ENCODE measurements at regions not wholly inside any gene's neighbourhood (a gene's known extent, or its start where the extent isn't known, plus 50 kb on each side); places are given as distances from the start of the nearest gene placed in this dataset.
"Not testable (repeated sequence)": the region's sequence is repeated elsewhere in the genome, so short reads cannot be mapped to it uniquely, and the experiment has no call there.

DNA sequence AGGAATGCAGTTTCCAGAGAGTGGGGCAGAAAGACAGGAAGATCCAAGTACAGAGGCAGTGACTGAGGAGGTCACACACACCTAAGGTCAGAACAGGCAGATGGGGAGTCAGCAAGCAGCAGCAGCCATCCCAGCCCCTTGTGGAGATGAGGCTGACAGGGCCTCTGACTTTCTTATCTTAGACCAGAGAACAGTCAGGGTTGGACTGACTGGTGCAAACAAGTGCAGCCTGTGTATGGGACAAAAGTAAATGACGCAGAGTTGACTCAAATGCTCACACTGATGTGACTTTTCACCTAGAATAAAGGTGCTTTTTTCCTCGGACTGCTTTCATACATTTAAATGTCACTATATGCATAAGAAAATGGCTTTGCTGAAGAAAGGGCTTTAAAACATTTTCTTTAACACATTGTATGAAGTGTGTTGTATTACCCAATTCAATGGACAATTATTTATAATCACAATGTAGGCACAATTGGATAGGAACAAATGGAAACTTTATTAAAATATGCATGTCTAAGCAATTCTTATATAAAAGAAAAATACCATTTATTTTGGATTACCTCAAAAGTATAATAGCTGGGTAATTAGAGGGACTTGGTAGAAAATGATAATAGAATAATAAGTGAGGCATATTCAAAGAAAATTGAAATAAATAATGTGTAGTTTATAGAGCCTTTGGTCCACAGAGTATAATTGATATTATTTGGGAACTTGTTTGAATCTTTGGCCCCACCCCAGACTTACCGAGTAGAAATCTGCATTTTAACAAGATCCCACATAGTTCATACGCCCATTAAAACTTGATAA lies 1321.5 kb upstream of the CELF4 start:
- DNase-seq (ENCODE audit: low read depth, low spot score): no peak

DNA sequence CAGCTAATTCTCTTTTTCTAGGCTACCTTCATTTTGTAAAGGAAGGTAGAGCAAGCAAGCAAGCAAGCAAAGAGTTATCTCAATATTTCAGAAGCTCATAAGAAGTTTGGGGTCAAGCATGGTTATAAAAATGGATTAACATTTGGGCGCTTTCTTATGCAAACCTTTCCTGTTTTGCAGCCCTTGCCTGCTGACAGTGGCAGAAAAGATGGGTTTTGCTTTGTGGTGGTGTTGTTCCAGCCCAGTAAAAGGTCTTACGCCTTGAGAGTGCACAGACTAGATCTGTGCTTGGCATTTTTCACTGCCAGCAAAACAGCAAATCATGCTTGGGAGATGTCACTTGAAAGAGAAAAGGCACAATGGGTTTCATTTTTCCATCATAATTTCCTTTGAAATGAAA lies 1320.6 kb upstream of the CELF4 start:
- no peak for DNase-seq (ENCODE audit: low read depth, low spot score)

DNA sequence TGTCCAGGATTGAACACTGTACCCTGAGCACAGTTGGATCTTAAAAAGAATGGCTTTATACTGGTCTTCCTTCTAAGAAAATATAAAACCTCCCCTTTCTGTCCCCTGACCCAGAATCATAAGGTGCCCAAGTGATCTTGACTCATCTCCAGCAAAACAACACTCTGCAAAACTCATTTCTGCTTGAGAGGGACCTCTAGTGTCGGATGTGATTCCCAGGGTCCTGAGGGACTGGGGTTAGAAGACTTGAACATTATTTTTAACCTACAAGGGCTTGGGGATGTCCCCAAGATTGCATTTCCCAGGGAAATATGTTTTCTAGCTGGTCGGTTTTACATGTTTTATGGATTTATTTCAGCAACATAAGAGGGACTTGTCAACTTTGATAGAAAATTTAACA lies 1318.5 kb upstream of the CELF4 start:
- DNase-seq (ENCODE audit: low read depth, low spot score): no peak

DNA sequence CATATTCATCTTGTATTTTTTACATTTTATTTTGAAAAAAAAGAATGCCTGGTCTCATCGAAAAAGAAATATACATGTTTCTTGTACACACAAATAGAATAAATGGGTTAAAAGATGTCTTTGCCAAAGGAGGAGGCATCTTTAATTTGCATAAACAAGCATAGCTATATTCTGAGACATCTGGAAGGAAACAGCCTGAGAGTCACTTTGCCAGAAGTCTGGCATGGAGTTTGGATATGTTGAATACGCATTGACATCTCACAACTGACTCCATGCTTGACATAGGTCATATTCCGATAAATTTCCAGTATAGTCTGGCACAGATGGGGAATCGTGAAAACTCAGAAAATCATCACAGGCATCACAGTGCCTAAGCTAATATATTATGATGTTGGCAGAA lies 1317.5 kb upstream of the CELF4 start:
- no peak for DNase-seq (ENCODE audit: low read depth, low spot score)

DNA sequence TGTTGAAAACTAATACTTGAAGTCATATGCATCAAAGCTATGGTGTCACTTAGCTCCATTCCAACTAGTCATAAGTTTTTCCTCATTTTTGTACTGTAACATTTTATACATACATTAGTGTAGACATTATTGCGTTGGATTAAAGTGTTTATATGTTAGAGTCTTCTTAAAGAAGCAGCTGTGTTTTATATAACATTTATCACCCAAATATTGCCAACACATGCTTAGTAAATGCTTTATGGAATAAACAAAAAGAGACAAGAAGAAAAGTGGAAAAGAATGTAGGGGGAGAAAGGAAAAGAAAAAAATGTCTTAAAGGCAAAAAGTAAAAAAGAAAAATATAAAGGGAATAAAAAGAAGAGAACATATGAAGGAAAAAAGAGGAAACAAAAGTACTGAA lies 1314.3 kb upstream of the CELF4 start:
- no peak for DNase-seq (ENCODE audit: low read depth, low spot score)

DNA sequence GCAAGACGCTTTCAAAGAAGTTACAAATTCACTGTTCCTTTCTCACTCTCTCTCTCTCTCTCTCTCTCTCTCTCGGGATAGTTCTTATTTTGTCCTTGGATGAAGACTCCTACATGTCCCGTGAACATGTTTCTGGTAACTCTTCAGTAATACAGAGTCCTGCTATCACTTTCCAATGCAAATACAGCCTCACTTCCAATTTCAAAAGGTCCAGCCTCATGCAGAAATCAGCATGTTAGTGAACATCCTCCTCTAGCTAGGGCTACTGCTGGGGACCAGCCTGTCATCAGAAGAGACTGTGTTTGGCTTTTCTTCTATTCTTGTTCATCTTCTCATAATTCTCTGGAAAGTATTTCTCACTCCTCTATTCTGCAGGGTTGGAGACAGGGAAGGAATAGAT lies 1306.7 kb upstream of the CELF4 start:
- DNase-seq (ENCODE audit: low read depth, low spot score): no peak

DNA sequence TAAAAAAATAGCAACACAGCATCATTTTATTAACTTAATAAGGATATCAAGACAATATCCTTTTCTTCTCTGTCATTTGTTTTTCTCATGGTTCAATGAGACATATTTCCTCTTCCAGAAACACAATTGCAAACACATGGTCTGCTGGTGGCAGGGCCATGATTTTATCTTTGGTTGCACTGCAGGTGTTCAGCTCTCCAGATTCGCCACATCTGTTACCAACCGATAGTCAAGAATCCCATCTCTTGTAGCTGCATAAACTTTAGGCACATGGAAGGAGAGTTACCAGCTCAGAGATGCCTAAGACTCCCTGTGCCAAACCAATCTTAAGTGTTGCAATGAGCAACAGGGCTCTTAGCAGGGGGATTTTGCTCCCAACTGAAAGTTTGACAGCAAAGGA lies 1303.2 kb upstream of the CELF4 start:
- DNase-seq (ENCODE audit: low read depth, low spot score): no peak

DNA sequence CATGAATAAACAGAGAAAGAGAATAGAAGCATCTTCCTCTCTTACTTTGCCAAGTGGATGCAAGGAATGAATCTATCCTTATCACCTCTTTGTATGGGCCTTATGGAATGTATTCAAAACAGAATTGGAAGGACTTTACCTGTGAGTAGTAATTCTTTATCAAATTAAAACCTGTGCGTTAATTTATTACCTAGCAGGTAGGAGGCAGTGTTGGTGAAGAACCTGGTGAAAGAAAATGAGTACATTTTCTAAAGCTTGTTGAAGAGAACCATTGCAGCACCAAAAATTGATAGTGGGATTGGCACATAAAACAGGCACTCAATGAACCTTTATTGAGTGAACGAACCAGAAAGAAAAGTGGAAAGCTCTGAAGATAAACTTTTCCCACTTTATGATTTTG lies 1302.1 kb upstream of the CELF4 start:
- no peak for DNase-seq (ENCODE audit: low read depth, low spot score)

DNA sequence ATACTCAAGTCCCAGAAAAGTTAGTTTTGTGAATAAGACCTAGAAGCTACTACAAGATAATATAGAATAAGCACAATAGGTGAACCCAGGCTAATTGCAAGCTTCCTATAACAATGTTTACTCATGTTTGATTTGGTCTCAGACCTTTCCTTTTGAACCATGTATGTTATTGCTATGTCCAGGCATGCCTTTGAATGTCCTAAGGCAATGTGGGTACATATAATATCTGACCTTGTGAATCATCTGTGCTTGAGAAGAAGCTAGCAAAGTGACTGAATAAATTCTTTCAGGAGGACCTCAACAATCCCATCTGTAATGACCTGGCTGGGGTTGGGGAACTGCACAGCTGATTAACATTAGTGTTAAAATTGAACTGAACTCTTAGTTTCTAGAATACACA lies 1285.9 kb upstream of the CELF4 start:
- DNase-seq (ENCODE audit: low read depth, low spot score): no peak

DNA sequence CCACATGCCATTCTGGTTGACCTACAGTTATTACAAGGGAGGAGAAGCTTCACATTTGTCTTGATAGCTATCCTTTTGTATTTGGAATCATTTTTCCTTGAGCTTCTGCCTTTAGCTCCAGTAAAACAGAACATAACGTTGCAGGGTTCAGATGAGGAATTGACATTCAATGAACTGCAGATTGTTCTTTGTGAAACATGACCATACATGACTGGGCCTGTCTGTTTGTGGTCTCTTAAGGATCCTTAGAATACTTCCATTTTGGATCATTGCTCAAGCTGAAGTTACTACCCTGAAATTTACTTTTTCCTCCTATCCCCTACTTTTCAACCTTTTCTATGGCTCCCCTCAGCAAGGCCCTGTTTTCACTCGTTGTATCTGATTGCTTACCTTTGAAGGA lies 1281.7 kb upstream of the CELF4 start:
- no peak for DNase-seq (ENCODE audit: low read depth, low spot score)

DNA sequence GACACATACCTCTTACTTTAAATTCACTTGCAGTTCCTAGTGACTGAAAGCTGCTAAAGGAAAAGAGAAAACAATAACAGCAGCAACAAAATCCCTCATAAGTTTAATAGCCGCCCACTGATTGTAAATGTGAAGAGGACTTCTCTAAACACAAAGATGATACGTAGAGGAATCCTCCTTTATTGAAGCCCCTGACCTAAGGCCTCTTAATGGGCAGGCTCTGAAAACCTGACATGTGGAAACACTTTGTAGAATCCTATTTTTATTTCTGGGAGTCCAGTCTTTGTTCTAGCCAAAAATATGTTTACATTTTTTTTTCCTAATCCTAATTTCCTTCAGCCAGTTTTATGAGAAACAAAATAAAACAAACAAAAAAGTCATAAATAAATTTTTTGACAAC lies 1277.7 kb upstream of the CELF4 start:
- DNase-seq (ENCODE audit: low read depth, low spot score): no peak

DNA sequence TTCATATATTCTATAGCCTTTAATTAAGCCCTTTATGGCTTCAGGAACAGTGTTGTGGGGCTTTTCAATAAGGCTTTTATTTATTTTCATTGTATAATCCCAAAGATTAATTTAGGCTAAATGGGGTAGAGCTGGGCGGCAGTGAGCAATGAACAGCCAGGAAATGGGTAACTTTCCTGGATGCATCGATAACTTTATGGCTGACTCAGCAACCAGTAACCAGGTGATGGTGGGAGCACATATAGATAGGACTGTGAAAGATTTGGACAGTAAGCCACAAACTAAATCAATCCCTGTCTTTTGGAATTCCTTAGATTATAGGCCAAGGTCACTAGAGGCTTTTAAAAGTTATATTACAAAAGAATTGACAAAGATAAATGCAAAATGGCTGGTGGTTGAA lies 1260.6 kb upstream of the CELF4 start:
- DNase-seq (ENCODE audit: low read depth, low spot score): no peak

DNA sequence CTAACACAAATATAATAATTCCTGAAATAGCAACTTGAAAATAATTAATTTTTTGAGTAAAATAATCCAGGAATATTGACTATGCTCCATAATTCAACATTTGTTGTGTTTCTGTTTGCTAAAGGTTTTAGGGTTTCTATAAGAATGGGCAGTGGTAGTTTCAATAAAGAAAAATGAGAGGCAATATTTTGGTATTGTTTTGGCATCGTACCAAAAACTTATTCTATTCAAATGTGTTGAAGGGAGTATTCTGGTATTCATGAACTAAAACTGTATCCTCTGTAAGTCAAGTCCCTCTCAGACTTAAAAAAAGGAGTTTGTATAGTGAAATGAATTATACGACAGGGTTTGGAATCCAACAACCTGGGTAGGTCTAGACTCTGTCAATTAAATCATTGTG lies 1245.6 kb upstream of the CELF4 start:
- no peak for DNase-seq (ENCODE audit: low read depth, low spot score)

DNA sequence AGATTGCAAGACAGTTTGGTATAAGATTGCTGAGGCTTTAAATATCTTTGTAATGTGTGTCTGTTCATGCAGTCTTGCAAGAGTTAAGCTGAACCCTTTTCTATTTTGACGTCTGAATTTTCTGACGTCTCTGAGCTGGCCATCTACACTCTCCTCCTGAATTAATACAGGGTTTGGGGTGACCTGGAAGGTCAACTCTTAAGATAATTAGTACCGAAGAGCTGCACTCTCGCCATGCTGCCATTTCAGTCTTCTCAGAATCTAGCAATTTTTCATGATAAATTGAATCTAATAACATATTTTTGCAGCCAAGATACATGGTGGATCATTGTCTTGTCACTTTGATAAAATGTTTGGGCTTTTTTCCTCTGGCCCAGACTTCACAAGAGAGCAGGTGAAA lies 1245.2 kb upstream of the CELF4 start:
- no peak for DNase-seq (ENCODE audit: low read depth, low spot score)

DNA sequence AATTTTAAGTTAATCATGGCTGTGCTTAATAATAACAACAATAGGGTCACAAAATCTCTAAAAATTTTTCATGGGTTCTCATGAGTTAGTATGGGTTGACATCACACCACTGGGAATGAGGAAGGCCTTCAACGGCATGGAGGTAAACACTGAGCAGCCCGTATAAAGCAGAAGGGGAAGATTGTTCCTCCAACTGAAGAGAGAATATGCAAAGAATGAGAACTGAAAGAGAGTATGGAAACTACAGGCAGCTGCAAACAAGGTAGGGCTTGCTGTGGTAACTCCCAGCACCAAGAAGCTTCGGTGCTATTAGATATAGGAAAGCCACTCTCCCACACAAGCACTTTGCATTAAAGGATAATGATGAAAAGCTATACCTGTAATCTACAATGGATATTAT lies 1242.3 kb upstream of the CELF4 start:
- DNase-seq (ENCODE audit: low read depth, low spot score): no peak

DNA sequence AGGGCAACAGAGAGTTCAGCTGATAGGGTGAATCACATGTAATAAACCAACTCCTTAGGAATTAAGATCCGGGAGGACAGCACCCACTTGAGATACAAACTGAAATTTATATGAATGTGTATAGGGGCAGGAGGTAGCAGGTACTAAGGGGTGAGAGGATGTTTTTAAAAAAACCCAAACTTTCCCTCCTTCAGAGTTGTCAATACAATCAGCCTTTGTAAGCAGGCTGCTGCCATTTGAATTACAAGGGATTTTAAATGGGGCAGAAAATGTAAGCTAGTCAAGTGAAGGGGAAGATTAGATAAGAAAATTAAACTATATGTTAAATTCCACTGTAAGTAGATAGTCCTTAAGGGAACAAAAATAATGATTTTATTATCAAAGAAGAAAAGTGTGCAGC lies 1239.7 kb upstream of the CELF4 start:
- no peak for DNase-seq (ENCODE audit: low read depth, low spot score)

DNA sequence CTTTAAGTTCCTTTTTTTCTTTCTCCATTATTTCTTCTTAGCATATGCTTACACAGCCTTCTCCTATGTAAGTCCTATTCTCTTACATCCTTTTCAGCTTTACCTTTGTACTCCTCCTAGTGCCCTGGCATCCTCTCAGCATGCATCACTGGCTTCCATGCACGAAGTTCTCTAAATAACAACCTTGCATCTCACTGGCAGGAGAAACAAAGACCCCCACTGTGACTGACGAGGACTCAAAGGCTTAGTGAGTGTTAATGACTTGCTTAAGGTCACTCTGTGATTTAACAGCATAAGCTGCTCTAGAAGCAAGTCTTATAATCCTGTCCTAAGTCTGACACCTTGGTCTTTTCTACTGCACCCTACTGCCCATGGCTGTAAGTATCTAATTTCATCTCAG lies 1236.0 kb upstream of the CELF4 start:
- DNase-seq (ENCODE audit: low read depth, low spot score): no peak

DNA sequence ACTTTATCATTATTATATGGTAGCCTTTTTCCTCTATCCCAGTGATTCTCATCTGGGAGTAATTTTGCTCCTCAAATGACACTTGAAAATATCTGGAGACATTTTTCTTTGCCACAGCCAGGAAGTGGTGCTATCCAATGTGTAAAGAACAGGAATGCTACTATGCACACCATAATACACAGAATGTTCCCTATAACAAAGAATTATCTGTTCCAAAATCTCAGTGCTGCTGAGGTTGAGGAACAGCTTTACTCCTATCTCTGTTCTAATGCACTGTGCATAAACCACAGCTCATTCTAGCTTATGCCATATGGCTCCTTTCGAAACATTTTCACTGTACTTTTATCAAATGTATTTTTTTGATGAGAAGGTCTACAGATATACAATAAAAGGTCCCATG lies 1231.2 kb upstream of the CELF4 start:
- no peak for DNase-seq (ENCODE audit: low read depth, low spot score)

DNA sequence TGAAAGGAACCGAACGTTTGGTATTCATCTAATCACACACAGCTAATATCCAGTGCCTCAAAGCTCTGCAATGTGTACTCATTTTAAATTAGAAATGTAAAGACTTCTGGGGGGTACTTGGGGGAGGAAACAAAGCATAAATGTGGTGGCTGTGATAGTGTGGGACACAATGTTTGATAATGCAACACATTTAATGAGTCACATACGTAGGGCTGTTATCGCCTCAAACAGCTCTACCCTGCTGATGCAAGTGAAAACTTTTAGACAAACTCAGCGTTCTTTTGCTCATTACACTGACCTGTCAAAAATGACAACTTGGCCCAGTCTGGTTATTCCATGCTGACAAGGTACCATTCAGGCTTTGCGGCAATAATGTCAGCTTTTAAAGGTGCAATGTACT lies 1227.1 kb upstream of the CELF4 start:
- DNase-seq (ENCODE audit: low read depth, low spot score): no peak

DNA sequence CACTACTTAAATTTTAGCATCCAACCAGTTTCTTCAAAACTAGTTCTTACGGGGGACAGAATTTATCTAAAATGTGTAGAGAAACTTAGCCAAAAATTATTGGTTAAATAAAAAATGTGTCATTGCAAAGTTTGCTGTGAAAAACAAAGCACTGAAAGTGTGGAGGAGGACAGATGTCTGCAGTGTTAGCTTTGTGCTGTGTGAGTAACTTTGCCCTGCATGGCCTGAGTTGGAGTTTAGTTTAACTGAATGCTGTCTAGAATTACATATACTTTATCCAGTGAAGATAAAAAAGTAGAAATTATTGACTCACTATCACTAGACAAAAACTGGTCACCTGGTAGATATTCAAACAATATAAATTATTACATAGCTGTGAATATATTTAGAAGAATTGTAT lies 1225.2 kb upstream of the CELF4 start:
- DNase-seq (ENCODE audit: low read depth, low spot score): no peak

DNA sequence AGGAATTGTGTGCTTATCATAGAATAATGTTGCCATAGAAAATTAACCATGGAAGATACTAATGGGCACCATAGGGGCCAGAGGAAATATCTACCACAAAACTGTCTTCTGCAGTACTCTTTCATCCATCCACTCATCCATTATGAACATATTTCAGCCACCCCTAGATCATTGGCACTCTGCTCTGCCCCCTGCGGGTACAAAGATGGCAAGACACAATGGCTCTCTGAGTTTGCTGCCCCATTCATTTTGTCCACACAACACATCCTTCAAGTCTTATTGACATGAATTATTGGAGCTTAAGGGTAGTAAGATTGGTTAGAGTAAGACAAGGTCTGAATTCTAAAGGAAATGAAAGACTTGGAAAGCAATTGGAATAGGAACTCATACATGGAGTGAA lies 1224.7 kb upstream of the CELF4 start:
- no peak for DNase-seq (ENCODE audit: low read depth, low spot score)

DNA sequence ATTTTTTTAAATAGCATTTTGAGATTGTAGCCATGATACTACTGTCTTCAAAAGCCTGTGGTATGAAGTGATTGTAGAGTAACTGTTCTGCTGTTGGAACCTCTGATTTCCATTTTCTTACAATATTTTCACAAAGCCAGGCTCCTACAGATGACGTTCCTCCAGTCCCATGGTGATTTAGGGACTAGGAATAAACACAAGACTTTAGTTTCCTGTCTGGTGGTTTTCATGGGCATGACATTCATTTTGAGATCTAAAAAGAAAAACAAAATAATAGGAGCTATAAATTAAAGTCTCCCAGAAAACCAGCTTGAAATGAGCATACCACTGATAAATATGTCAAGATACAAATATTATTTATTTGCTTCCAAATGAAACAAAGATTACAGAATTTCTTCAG lies 1223.5 kb upstream of the CELF4 start:
- no peak for DNase-seq (ENCODE audit: low read depth, low spot score)

DNA sequence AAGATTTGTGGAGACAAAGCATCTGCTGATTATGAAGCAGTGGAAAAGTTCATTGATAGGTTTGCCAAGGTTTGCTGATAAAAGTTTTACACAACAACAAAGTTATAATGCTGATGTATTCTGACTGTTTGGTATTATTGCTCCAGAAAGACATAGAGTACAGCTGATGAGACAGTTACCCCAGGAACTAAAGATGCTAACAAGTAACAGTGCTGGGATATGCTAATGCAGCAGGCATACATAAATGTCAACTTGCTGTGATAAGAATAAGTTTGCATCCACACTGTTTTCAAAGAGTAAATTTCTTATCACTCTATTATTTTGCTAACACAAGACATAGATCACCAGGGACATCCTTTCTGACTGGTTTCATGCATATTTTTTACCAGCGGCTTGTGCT lies 1221.3 kb upstream of the CELF4 start:
- no peak for DNase-seq (ENCODE audit: low read depth, low spot score)

DNA sequence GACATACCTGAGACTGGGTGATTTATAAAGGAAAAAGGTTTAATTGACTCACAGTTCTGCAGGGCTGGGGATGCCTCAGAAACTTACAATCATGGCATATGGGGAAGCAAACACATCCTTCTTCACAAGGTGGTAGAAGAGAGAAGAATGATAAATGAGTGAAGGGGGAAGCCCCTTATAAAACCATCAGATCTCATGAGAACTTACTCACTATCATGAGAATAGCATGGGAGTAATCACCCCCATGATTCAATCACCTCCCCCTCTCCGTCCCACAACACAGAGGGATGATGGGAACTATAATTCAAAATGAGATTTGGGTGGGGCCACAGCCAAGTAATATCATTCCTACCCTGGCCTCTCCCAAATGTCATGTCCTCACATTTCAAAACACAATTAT lies 1206.0 kb upstream of the CELF4 start:
- DNase-seq (ENCODE audit: low read depth, low spot score): not testable (repeated sequence)
